ENCODE measurements at regions not wholly inside any gene's neighbourhood (a gene's known extent, or its start where the extent isn't known, plus 50 kb on each side); places are given as distances from the start of the nearest gene placed in this dataset.
"Not testable (repeated sequence)": the region's sequence is repeated elsewhere in the genome, so short reads cannot be mapped to it uniquely, and the experiment has no call there.

GRCh38 chr7:76117306-76117991, 69.5 kb downstream of the MDH2 start:
- not testable (repeated sequence) for DNase-seq, H3K36me3 ChIP-seq, H3K27me3 ChIP-seq, H3K9me3 ChIP-seq, H3K4me3 ChIP-seq

GRCh38 chr7:76118253-76119036, 70.5 kb downstream of the MDH2 start:
- DNase-seq, H3K27me3 ChIP-seq, H3K36me3 ChIP-seq, H3K4me3 ChIP-seq, H3K9me3 ChIP-seq: not testable (repeated sequence)

GRCh38 chr7:76121044-76121443, 73.1 kb downstream of the MDH2 start:
- no peaks in the 10 kb centered on the region for H3K36me3 ChIP-seq
- no peaks in the 10 kb centered on the region for H3K27me3 ChIP-seq
- no peak overlapping the region for H3K4me3 ChIP-seq
- no peaks in the 10 kb centered on the region for H3K9me3 ChIP-seq
- no peak for DNase-seq

- no peak for DNase-seq
- Histone ChIP-seq H3K36me3 (no peaks in the 10 kb centered on the region), H3K27me3 (no peaks in the 10 kb centered on the region), H3K9me3 (no peaks in the 10 kb centered on the region), H3K4me3 (no peak overlapping the region)
Observed at GRCh38 chr7:76122516-76123239, 74.8 kb downstream of the MDH2 start.

- Histone ChIP-seq H3K36me3 (no peaks in the 10 kb centered on the region), H3K27me3 (no peaks in the 10 kb centered on the region), H3K4me3 (no peak overlapping the region), H3K9me3 (no peaks in the 10 kb centered on the region)
- no peak for DNase-seq
Observed at GRCh38 chr7:76123316-76123715, 75.4 kb downstream of the MDH2 start.

- Histone ChIP-seq H3K27me3 (no peaks in the 10 kb centered on the region), H3K36me3 (no peaks in the 10 kb centered on the region), H3K4me3 (no peak overlapping the region), H3K9me3 (no peaks in the 10 kb centered on the region)
- DNase-seq, result no peak
Observed at GRCh38 chr7:76125560-76125959, 76.1 kb upstream of the SRRM3 start.

GRCh38 chr7:76126632-76127031, 75.1 kb upstream of the SRRM3 start:
- no peak for DNase-seq
- H3K27me3 ChIP-seq, result no peaks in the 10 kb centered on the region
- no peaks in the 10 kb centered on the region for H3K36me3 ChIP-seq
- H3K9me3 ChIP-seq, result no peaks in the 10 kb centered on the region
- H3K4me3 ChIP-seq, result no peak overlapping the region

- Histone ChIP-seq H3K4me3 (no peak overlapping the region), H3K27me3 (no peaks in the 10 kb centered on the region), H3K36me3 (no peaks in the 10 kb centered on the region), H3K9me3 (no peaks in the 10 kb centered on the region)
- no peak for DNase-seq
Observed at GRCh38 chr7:76129366-76129765, 72.3 kb upstream of the SRRM3 start.

- Histone ChIP-seq H3K9me3 (no peaks in the 10 kb centered on the region), H3K27me3 (no peaks in the 10 kb centered on the region), H3K4me3 (no peak overlapping the region), H3K36me3 (no peaks in the 10 kb centered on the region)
- no peak for DNase-seq
Observed at GRCh38 chr7:76129836-76130235, 71.9 kb upstream of the SRRM3 start.

GRCh38 chr7:76130661-76131060, 71.0 kb upstream of the SRRM3 start:
- peak; percentile 34 for DNase-seq

GRCh38 chr7:76131887-76132286, 69.8 kb upstream of the SRRM3 start:
- H3K36me3 ChIP-seq, H3K9me3 ChIP-seq, DNase-seq, H3K27me3 ChIP-seq, H3K4me3 ChIP-seq: not testable (repeated sequence)

More at GRCh38 chr7:76130661-76131060, 71.0 kb upstream of the SRRM3 start:
- H3K9me3 ChIP-seq, H3K4me3 ChIP-seq, H3K36me3 ChIP-seq, H3K27me3 ChIP-seq: not testable (repeated sequence)

GRCh38 chr7:76133164-76133775, 68.4 kb upstream of the SRRM3 start:
- Histone ChIP-seq H3K27me3 (no peaks in the 10 kb centered on the region), H3K36me3 (no peaks in the 10 kb centered on the region), H3K9me3 (no peaks in the 10 kb centered on the region), H3K4me3 (no peak overlapping the region)
- DNase-seq, result no peak

- H3K36me3 ChIP-seq, result no peaks in the 10 kb centered on the region
- no peak overlapping the region for H3K4me3 ChIP-seq
- no peaks in the 10 kb centered on the region for H3K27me3 ChIP-seq
- DNase-seq, result no peak
- H3K9me3 ChIP-seq, result no peaks in the 10 kb centered on the region
Observed at GRCh38 chr7:76133839-76134238, 67.9 kb upstream of the SRRM3 start.

GRCh38 chr7:76135263-76135662, 66.4 kb upstream of the SRRM3 start:
- H3K36me3 ChIP-seq, H3K27me3 ChIP-seq, H3K4me3 ChIP-seq, DNase-seq, H3K9me3 ChIP-seq: not testable (repeated sequence)

- not testable (repeated sequence) for DNase-seq, H3K27me3 ChIP-seq, H3K9me3 ChIP-seq, H3K4me3 ChIP-seq, H3K36me3 ChIP-seq
Observed at GRCh38 chr7:76138577-76139313, 63.0 kb upstream of the SRRM3 start.

- Histone ChIP-seq H3K36me3 (no peaks in the 10 kb centered on the region), H3K27me3 (no peaks in the 10 kb centered on the region), H3K4me3 (no peak overlapping the region), H3K9me3 (0 out of 2 replicates have a peak, but pooled peaks cover 1% of the 10 kb centered on the region)
- no peak for DNase-seq
Observed at GRCh38 chr7:76139670-76140069, 62.0 kb upstream of the SRRM3 start.

GRCh38 chr7:76140259-76140658, 61.4 kb upstream of the SRRM3 start:
- H3K36me3 ChIP-seq, DNase-seq, H3K27me3 ChIP-seq, H3K4me3 ChIP-seq, H3K9me3 ChIP-seq: not testable (repeated sequence)

Data from MG63 (cell line).